Lower lobe of right lung (tissue), 2 donors: ENCODE measurements at regions not wholly inside any gene's neighbourhood (a gene's known extent, or its start where the extent isn't known, plus 50 kb on each side); places are given as distances from the start of the nearest gene placed in this dataset.

ENCODE experiments used
- ATAC-seq, 2 donors: fragments of 200-7000 bp; cut with Tn5 transposase; one replicate each; pipeline ENCODE4 v1.9.1; 2020 to 2022; ENCODE audit warnings: mild to moderate bottlenecking in 2 of 2, moderate library complexity in 2 of 2
- DNase-seq: peaks from one replicate; pipeline ENCODE4 v3.0.0-alpha.2; 2020
- H3K27ac ChIP-seq: fragments of 200-600 bp; one replicate; pipeline ENCODE4 v1.8.0; 2022
- H3K27me3 ChIP-seq: fragments of 200-600 bp; one replicate; pipeline ENCODE4 v1.8.0; 2022; ENCODE audit warnings: low read depth
- H3K36me3 ChIP-seq: fragments of 200-600 bp; one replicate; pipeline ENCODE4 v1.8.0; 2022; ENCODE audit warnings: mild to moderate bottlenecking
- H3K4me1 ChIP-seq: fragments of 200-600 bp; one replicate; pipeline ENCODE4 v1.8.0; 2022
- H3K4me3 ChIP-seq: fragments of 200-600 bp; one replicate; pipeline ENCODE4 v1.8.0; 2022; ENCODE audit warnings: mild to moderate bottlenecking
- H3K9me3 ChIP-seq: fragments of 200-600 bp; one replicate; pipeline ENCODE4 v1.8.0; 2022
- intact Hi-C: fragments of 100-400 bp; cut with DNase I; formaldehyde crosslinking; loops from one replicate; pipeline ENCODE4 v1.11.0; 2022
- TF ChIP-seq, protein P1 (sequence below): fragments of 200-600 bp; IDR thresholded peaks from one replicate; pipeline ENCODE4 v1.8.0; 2022; ENCODE audit warnings: antibody characterized with exemption, mild to moderate bottlenecking
- donor health status: DM: no; HTN: yes; CAD: no; lungs with severe emphysema.

DNA sequence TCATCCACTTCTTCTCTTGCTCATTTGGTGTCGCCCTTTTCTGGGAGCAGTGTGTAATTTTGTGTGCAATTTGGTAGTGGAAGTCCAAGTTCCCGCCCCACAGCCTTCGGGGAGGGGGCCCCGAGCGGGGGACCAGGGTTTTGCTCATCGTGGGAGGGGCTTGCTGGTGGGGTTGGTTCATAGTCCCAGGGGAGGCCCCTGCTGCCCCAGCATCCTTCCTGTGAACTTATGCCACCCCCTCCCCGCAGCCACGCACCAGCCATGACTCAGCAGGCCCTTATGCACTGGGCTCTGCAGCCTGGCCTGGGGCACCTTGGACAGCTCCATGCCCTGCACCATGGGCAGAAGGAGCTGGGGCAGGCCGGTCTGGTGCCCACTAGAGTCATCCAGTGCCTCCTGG, 1183.6 kb downstream of the BRD1 start:
- ATAC-seq: no peak
- Histone ChIP-seq H3K4me3 (no peak overlapping the region), H3K36me3 (no peaks in the 10 kb centered on the region), H3K27me3 (no peaks in the 10 kb centered on the region), H3K9me3 (no peaks in the 10 kb centered on the region), H3K4me1 (no peaks in the 10 kb centered on the region), H3K27ac (no peak overlapping the region)
- intact Hi-C loops: no loop called here
- TF ChIP-seq, protein P1, sequence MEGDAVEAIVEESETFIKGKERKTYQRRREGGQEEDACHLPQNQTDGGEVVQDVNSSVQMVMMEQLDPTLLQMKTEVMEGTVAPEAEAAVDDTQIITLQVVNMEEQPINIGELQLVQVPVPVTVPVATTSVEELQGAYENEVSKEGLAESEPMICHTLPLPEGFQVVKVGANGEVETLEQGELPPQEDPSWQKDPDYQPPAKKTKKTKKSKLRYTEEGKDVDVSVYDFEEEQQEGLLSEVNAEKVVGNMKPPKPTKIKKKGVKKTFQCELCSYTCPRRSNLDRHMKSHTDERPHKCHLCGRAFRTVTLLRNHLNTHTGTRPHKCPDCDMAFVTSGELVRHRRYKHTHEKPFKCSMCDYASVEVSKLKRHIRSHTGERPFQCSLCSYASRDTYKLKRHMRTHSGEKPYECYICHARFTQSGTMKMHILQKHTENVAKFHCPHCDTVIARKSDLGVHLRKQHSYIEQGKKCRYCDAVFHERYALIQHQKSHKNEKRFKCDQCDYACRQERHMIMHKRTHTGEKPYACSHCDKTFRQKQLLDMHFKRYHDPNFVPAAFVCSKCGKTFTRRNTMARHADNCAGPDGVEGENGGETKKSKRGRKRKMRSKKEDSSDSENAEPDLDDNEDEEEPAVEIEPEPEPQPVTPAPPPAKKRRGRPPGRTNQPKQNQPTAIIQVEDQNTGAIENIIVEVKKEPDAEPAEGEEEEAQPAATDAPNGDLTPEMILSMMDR: no peak
- DNase-seq: no peak

DNA sequence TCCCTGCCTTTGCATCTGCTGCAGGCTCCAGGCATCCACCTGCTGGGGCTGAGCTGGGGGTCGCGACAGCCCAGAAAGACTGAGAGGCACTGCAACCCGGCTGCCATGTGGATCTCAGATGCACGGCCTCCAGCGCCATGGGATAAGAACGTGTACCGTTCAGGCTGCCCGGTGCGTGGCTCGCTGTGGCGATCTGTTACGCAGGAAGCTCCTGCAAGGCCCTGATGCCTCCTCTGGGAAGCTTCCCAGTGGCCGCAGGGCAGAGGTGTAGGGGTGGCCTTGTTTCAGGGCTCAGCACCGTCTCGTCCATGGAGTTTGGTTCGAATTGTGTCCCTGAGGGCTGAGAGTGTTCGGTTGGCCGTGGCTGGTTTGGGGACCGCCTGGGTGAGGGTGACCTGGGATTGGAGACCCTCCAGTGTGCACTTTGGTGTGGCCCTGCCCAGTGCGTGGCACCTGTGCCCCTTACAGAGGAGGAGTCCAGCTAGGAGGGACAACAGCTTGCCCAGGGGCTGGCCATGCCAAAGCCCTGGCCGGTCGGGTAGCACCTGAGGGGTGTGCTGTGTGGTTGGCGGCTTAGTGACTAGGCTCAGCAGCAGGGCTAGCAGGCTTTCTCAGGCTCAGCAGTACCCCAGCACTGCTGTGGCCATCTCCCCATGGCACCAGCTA, 1184.5 kb downstream of the BRD1 start:
- Histone ChIP-seq H3K4me1 (no peaks in the 10 kb centered on the region), H3K9me3 (no peaks in the 10 kb centered on the region), H3K27me3 (no peaks in the 10 kb centered on the region), H3K27ac (no peak overlapping the region), H3K36me3 (no peaks in the 10 kb centered on the region), H3K4me3 (no peak overlapping the region)
- no peak for DNase-seq
- TF ChIP-seq, protein P1: no peak
- ATAC-seq: no peak
- intact Hi-C loops: no loop called here

DNA sequence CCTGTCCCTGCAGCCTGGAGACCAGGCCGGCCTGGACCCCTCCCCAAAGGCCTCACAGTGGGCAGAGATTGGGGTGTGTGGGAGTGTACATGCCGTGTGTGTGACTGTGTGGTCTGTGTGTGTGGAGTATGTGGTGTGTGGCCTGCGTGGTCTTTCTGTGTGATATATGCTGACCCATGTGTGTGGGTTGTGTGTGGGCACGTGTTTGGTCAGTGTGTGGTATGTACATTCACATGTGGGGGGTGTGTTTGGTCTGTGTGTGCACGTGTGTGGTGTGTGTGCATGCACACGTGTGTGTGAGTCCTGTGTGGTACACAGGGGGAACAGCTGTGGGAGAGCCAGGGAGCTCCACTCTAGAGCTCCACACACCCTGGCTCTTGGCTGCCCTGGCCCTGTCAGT, 1185.1 kb downstream of the BRD1 start:
- intact Hi-C loops: no loop called here
- H3K4me3 ChIP-seq: no peak overlapping the region
- H3K27me3 ChIP-seq: no peaks in the 10 kb centered on the region
- H3K4me1 ChIP-seq: no peaks in the 10 kb centered on the region
- H3K27ac ChIP-seq: no peak overlapping the region
- TF ChIP-seq, protein P1: no peak
- ATAC-seq (no peak), DNase-seq (no peak)
- no peaks in the 10 kb centered on the region for H3K36me3 ChIP-seq
- H3K9me3 ChIP-seq: no peaks in the 10 kb centered on the region

DNA sequence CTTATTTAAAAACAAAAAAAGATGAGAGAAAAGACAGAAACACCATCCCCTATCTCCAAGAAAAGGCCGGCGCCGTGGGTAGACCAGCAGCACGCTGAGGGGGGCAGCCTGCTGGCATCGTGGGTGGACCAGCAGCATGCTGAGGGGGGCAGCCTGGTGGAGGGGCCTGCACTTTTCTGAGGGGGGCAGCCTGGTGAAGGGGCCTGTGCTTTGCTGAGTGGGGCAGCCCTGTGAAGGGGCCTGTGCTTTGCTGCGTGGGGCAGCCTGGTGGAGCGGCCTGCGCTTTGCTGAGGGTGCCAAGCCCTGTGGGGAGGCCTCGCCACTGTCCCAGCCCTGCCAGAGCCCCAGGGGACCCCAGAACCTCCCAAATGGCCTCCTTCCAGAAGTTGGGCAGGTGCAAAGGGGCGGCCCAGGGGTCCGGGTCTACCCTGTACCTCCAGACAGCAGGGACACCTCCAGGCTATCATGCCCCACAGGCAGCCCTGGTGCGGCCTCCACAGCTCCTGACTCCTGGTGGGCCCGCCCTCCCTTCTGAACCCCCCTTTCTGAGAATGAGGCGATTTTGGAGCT, 1185.7 kb downstream of the BRD1 start:
- Histone ChIP-seq H3K4me3 (no peak overlapping the region), H3K4me1 (no peaks in the 10 kb centered on the region), H3K27ac (no peak overlapping the region), H3K9me3 (no peaks in the 10 kb centered on the region), H3K36me3 (no peaks in the 10 kb centered on the region), H3K27me3 (no peaks in the 10 kb centered on the region)
- TF ChIP-seq, protein P1: no peak
- intact Hi-C loops: no loop called here
- DNase-seq (no peak), ATAC-seq (no peak)

DNA sequence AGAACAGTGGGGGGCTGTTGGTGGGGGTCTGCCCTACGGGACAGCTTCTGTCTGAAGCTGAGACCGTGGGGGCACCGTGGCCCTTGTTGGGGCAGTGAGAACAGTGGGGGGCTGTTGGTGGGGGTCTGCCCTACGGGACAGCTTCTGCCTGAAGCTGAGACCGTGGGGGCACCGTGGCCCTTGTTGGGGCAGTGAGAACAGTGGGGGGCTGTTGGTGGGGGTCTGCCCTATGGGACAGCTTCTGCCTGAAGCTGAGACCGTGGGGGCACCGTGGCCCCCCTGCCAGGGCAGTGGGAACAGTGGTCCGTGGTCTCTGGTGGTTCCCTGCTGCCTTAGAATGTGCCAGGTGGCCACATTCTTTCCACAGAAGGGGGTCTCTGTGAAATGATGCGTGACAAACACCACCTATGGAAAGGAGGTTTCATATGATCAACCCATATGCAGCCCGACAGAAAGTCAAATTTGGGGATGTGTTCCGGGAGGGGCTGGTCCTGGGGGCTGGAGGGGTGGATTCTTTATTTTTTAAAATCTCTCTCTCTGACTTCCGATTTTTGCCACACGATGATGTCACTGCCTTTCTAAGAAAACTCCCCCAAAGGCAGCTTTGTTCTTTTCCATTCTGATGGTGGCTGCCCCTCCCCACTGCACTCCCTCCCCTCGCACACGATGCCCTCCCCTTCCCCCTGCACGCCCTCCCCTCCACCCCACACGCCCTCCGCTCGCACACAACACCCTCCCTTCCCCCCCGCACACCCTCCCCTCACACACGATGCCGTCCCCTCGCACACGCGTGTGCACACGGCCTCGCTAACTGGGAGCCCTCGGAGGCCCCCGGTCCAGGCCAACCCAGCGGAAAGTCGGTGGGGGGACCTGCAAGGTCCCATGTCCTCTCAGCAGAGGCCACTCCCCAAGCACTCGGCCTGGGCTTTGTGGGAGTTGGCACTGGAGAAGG, 1186.5 kb downstream of the BRD1 start:
- H3K36me3 ChIP-seq: no peaks in the 10 kb centered on the region
- no peak overlapping the region for H3K27ac ChIP-seq
- intact Hi-C loops: no loop called here
- H3K27me3 ChIP-seq: no peaks in the 10 kb centered on the region
- TF ChIP-seq, protein P1: no peak
- H3K4me1 ChIP-seq: no peaks in the 10 kb centered on the region
- ATAC-seq: no peak
- H3K9me3 ChIP-seq: no peaks in the 10 kb centered on the region
- DNase-seq: no peak
- H3K4me3 ChIP-seq: no peak overlapping the region
